ENCODE measurements at regions not wholly inside any gene's neighbourhood (a gene's known extent, or its start where the extent isn't known, plus 50 kb on each side); places are given as distances from the start of the nearest gene placed in this dataset.

DNA sequence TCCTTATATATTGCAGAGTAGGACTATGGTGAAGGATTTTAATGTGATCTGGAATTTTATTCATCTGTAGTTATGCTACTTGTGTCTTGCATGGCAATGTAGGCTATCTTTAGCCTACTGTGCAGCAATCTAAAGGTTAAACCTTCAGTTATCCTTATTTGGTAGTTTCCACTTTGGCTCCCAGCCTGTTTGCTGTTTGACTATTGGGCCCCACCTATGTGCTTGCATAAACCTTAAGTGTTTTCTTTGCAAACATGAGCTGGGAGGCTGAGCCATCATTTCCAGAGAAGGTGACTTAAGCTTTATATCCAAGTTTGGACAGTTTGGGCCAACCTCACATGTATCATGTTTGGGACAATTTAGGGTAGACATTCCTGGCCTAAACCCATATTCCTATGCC is 537.5 kb downstream of the BTBD3 start:
- TF ChIP-seq CTCF (IDR thresholded peaks at IDR 0.05; ENCODE audit: low read depth, low read length, poor library complexity, severe bottlenecking), result no peak
- TF ChIP-seq EZH2phosphoT487 (IDR thresholded peaks at IDR 0.05; ENCODE audit: borderline replicate concordance, low read length), result no peak
- H3K4me3 ChIP-seq (ENCODE audit: low read length), result no peak overlapping the region
- H3K4me1 ChIP-seq (ENCODE audit: control insufficient read depth, low read length), result no peaks in the 10 kb centered on the region
- no peaks in the 10 kb centered on the region for H3K9me3 ChIP-seq (ENCODE audit: control insufficient read depth, insufficient read depth, low read length)
- no peaks in the 10 kb centered on the region for H3K36me3 ChIP-seq (ENCODE audit: control insufficient read depth, low read length)
- no peaks in the 10 kb centered on the region for H3K9me2 ChIP-seq (replicated peaks; ENCODE audit: control insufficient read depth, low read length)
- H3K79me2 ChIP-seq (ENCODE audit: control insufficient read depth, low read length), result no peaks in the 10 kb centered on the region
- H3K27ac ChIP-seq (ENCODE audit: low read depth, low read length), result no peak overlapping the region
- no peaks in the 10 kb centered on the region for H3F3A ChIP-seq (ENCODE audit: control insufficient read depth, insufficient read depth)
- H4K20me1 ChIP-seq (ENCODE audit: control insufficient read depth, insufficient read depth, low read depth, low read length), result no peaks in the 10 kb centered on the region
- H3K4me2 ChIP-seq (ENCODE audit: low read length), result no peak overlapping the region
- no peaks in the 10 kb centered on the region for H3K27me3 ChIP-seq (ENCODE audit: control insufficient read depth, low read length)

DNA sequence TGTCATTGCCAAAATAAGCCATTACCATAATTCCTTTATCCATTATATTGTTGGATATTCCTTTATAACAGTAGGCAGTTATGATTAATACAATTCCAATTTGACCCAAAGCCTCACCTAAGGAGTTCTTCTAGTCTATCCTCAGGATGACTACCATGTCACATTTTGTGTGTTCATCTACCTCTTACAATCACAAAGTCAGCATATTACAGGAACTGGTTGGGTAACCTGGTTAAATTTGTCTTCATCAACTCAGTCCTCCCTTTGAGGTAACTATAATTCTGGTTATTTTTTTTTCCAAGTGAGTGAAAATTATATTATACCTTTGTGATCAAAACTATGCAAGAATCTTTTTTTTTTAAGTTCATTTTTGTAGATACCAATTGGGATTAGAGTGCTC is 540.5 kb downstream of the BTBD3 start:
- H3F3A ChIP-seq (ENCODE audit: control insufficient read depth, insufficient read depth), result no peaks in the 10 kb centered on the region
- H3K9me2 ChIP-seq (replicated peaks; ENCODE audit: control insufficient read depth, low read length), result no peaks in the 10 kb centered on the region
- H3K27ac ChIP-seq (ENCODE audit: low read depth, low read length), result no peak overlapping the region
- no peaks in the 10 kb centered on the region for H3K36me3 ChIP-seq (ENCODE audit: control insufficient read depth, low read length)
- H3K27me3 ChIP-seq (ENCODE audit: control insufficient read depth, low read length), result no peaks in the 10 kb centered on the region
- H4K20me1 ChIP-seq (ENCODE audit: control insufficient read depth, insufficient read depth, low read depth, low read length), result no peaks in the 10 kb centered on the region
- no peaks in the 10 kb centered on the region for H3K9me3 ChIP-seq (ENCODE audit: control insufficient read depth, insufficient read depth, low read length)
- TF ChIP-seq CTCF (IDR thresholded peaks at IDR 0.05; ENCODE audit: low read depth, low read length, poor library complexity, severe bottlenecking), result no peak
- TF ChIP-seq EZH2phosphoT487 (IDR thresholded peaks at IDR 0.05; ENCODE audit: borderline replicate concordance, low read length), result no peak
- no peak overlapping the region for H3K4me3 ChIP-seq (ENCODE audit: low read length)
- no peaks in the 10 kb centered on the region for H3K79me2 ChIP-seq (ENCODE audit: control insufficient read depth, low read length)
- no peaks in the 10 kb centered on the region for H3K4me1 ChIP-seq (ENCODE audit: control insufficient read depth, low read length)
- no peak overlapping the region for H3K4me2 ChIP-seq (ENCODE audit: low read length)

DNA sequence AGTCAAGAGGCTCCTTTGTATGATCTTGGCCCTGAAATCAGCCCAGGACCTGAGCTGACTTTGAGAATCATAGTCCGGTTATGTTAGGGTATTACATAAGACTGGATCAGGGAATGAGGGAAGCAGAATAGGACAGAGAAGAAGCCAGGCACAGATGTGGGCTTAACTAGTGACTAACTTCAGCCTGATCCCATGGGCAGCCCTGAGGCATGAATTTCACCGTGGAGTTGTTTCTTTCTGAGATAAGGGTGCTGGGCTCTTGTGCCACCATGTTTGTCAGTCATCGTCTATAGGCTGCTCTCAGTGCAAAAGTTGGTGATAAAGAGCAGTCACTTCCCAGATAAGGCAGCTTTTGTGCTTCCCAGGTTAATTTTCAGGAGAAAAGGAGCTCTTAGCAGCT is 544.7 kb upstream of the SPTLC3 start:
- H3K27me3 ChIP-seq (ENCODE audit: control insufficient read depth, low read length), result no peaks in the 10 kb centered on the region
- H3K79me2 ChIP-seq (ENCODE audit: control insufficient read depth, low read length), result no peaks in the 10 kb centered on the region
- H3F3A ChIP-seq (ENCODE audit: control insufficient read depth, insufficient read depth), result no peaks in the 10 kb centered on the region
- no peaks in the 10 kb centered on the region for H4K20me1 ChIP-seq (ENCODE audit: control insufficient read depth, insufficient read depth, low read depth, low read length)
- TF ChIP-seq CTCF (IDR thresholded peaks at IDR 0.05; ENCODE audit: low read depth, low read length, poor library complexity, severe bottlenecking) (no peak), EZH2phosphoT487 (IDR thresholded peaks at IDR 0.05; ENCODE audit: borderline replicate concordance, low read length) (no peak)
- no peaks in the 10 kb centered on the region for H3K9me3 ChIP-seq (ENCODE audit: control insufficient read depth, insufficient read depth, low read length)
- no peak overlapping the region for H3K27ac ChIP-seq (ENCODE audit: low read depth, low read length)
- H3K4me3 ChIP-seq (ENCODE audit: low read length), result no peak overlapping the region
- H3K9me2 ChIP-seq (replicated peaks; ENCODE audit: control insufficient read depth, low read length), result no peaks in the 10 kb centered on the region
- no peak overlapping the region for H3K4me2 ChIP-seq (ENCODE audit: low read length)
- H3K4me1 ChIP-seq (ENCODE audit: control insufficient read depth, low read length), result no peaks in the 10 kb centered on the region
- no peaks in the 10 kb centered on the region for H3K36me3 ChIP-seq (ENCODE audit: control insufficient read depth, low read length)

GRCh38 chr20:12466915-12467314 is 541.9 kb upstream of the SPTLC3 start:
- no peaks in the 10 kb centered on the region for H4K20me1 ChIP-seq (ENCODE audit: control insufficient read depth, insufficient read depth, low read depth, low read length)
- TF ChIP-seq CTCF (IDR thresholded peaks at IDR 0.05; ENCODE audit: low read depth, low read length, poor library complexity, severe bottlenecking), result no peak
- TF ChIP-seq EZH2phosphoT487 (IDR thresholded peaks at IDR 0.05; ENCODE audit: borderline replicate concordance, low read length), result no peak
- H3K4me3 ChIP-seq (ENCODE audit: low read length), result no peak overlapping the region

More at GRCh38 chr20:12466915-12467314, 541.9 kb upstream of the SPTLC3 start:
- no peak overlapping the region for H3K27ac ChIP-seq (ENCODE audit: low read depth, low read length)
- H3K79me2 ChIP-seq (ENCODE audit: control insufficient read depth, low read length), result no peaks in the 10 kb centered on the region
- H3K9me2 ChIP-seq (replicated peaks; ENCODE audit: control insufficient read depth, low read length), result no peaks in the 10 kb centered on the region
- H3F3A ChIP-seq (ENCODE audit: control insufficient read depth, insufficient read depth), result no peaks in the 10 kb centered on the region
- H3K4me2 ChIP-seq (ENCODE audit: low read length), result no peak overlapping the region
- no peaks in the 10 kb centered on the region for H3K27me3 ChIP-seq (ENCODE audit: control insufficient read depth, low read length)
- H3K9me3 ChIP-seq (ENCODE audit: control insufficient read depth, insufficient read depth, low read length), result no peaks in the 10 kb centered on the region
- H3K36me3 ChIP-seq (ENCODE audit: control insufficient read depth, low read length), result no peaks in the 10 kb centered on the region
- no peaks in the 10 kb centered on the region for H3K4me1 ChIP-seq (ENCODE audit: control insufficient read depth, low read length)

All from DOHH2 (cell line).